ENCODE measurements at regions not wholly inside any gene's neighbourhood (a gene's known extent, or its start where the extent isn't known, plus 50 kb on each side); places are given as distances from the start of the nearest gene placed in this dataset.

GRCh38 chr15:58257776-58258325 is 119.7 kb downstream of the AQP9 start:
- Histone ChIP-seq H3K27ac (ENCODE audit: low read depth, low read length, poor library complexity, severe bottlenecking) (no peak overlapping the region), H3K36me3 (ENCODE audit: insufficient read depth, low read length, poor library complexity, severe bottlenecking) (no peaks in the 10 kb centered on the region), H3K27me3 (replicated peaks; ENCODE audit: insufficient read depth, low read depth, low read length, poor library complexity) (no peaks in the 10 kb centered on the region), H3K9me3 (ENCODE audit: low read depth, low read length, poor library complexity, severe bottlenecking) (no peaks in the 10 kb centered on the region), H3K4me3 (ENCODE audit: low read depth, low read length, poor library complexity, severe bottlenecking) (no peak overlapping the region), H3K4me1 (ENCODE audit: insufficient read depth, low read length, poor library complexity, severe bottlenecking) (no peaks in the 10 kb centered on the region)
- intact Hi-C loops (cut with micrococcal nuclease; ENCODE audit: unreplicated experiment), result no loop called here
- no TSS peak for BruUV-seq (replicated peaks)
- no peak for TF ChIP-seq CTCF (conservative IDR thresholded peaks at IDR 0.05; ENCODE audit: low read depth, low read length)
- ChIA-PET CTCF (no interaction called here), POLR2A (ENCODE audit: low non-redundant PET) (no interaction called here)
- no peak for DNase-seq (ENCODE audit: low spot score)

DNA sequence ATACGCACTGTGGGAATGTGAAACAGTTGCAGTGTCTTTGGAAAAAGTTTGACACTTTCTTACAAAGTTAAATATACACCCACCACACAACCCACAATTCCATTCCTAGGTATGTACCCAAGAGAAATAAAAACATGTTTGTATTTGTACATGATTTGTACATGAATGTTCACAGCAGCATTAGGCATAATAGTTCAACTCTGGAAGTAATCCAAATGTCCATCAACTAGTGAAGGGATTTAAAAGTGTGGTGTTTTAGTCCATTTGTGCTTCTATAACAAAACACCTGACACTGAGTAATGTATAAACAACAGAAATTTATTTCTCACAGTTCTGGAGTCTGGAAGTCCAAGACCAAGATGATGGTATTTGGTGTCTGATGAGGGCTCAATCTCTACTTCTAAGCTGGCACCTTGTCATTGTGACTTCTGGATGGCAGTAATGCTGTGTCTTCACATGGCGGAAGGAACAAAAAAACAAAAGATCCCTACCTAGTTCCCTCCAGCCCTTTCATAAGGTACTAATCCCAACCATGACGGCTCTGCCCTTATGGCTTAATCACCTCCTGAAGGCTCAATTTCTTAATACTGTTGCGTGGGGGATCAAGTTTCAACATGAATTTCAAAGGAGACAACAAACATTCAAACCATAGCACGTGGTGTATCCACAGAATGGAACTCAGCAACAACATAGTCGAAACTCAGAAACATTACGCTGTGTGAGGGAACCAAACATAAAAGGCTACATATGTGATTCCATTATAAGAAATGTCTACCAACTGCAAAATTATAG is 120.5 kb downstream of the AQP9 start:
- TF ChIP-seq EZH2 (IDR thresholded peaks at IDR 0.05; ENCODE audit: borderline replicate concordance, low read depth, low read length, poor library complexity, severe bottlenecking) (no peak), CTCF (conservative IDR thresholded peaks at IDR 0.05; ENCODE audit: low read depth, low read length) (no peak)
- no peak overlapping the region for H3K27ac ChIP-seq (ENCODE audit: low read depth, low read length, poor library complexity, severe bottlenecking)
- POLR2A ChIA-PET (ENCODE audit: low non-redundant PET), result no interaction called here
- no peaks in the 10 kb centered on the region for H3K4me1 ChIP-seq (ENCODE audit: insufficient read depth, low read length, poor library complexity, severe bottlenecking)
- no TSS peak for BruUV-seq (replicated peaks)
- no peak overlapping the region for H3K4me3 ChIP-seq (ENCODE audit: low read depth, low read length, poor library complexity, severe bottlenecking)
- peak; percentile 18 for DNase-seq (ENCODE audit: low spot score)
- no peaks in the 10 kb centered on the region for H3K36me3 ChIP-seq (ENCODE audit: insufficient read depth, low read length, poor library complexity, severe bottlenecking)
- no peaks in the 10 kb centered on the region for H3K27me3 ChIP-seq (replicated peaks; ENCODE audit: insufficient read depth, low read depth, low read length, poor library complexity)
- CTCF ChIA-PET, result interaction anchor here (0.6 kb wide), 1 partner anchor 582 kb away, joined by 3 read pairs; no protein-coding TSS in a partner anchor
- H3K9me3 ChIP-seq (ENCODE audit: low read depth, low read length, poor library complexity, severe bottlenecking), result no peaks in the 10 kb centered on the region
- intact Hi-C loops (cut with micrococcal nuclease; ENCODE audit: unreplicated experiment), result no loop called here

- intact Hi-C loops (cut with micrococcal nuclease; ENCODE audit: unreplicated experiment), result no loop called here
- Histone ChIP-seq H3K27me3 (replicated peaks; ENCODE audit: insufficient read depth, low read depth, low read length, poor library complexity) (no peaks in the 10 kb centered on the region), H3K4me3 (ENCODE audit: low read depth, low read length, poor library complexity, severe bottlenecking) (no peak overlapping the region), H3K9me3 (ENCODE audit: low read depth, low read length, poor library complexity, severe bottlenecking) (no peaks in the 10 kb centered on the region), H3K36me3 (ENCODE audit: insufficient read depth, low read length, poor library complexity, severe bottlenecking) (no peaks in the 10 kb centered on the region), H3K27ac (ENCODE audit: low read depth, low read length, poor library complexity, severe bottlenecking) (no peak overlapping the region), H3K4me1 (ENCODE audit: insufficient read depth, low read length, poor library complexity, severe bottlenecking) (no peaks in the 10 kb centered on the region)
- BruUV-seq (replicated peaks), result no TSS peak
- TF ChIP-seq EZH2 (IDR thresholded peaks at IDR 0.05; ENCODE audit: borderline replicate concordance, low read depth, low read length, poor library complexity, severe bottlenecking) (no peak), CTCF (conservative IDR thresholded peaks at IDR 0.05; ENCODE audit: low read depth, low read length) (no peak)
- DNase-seq (ENCODE audit: low spot score), result peak; percentile 11
- POLR2A ChIA-PET (ENCODE audit: low non-redundant PET), result no interaction called here
- CTCF ChIA-PET, result no interaction called here
Measured at GRCh38 chr15:58260205-58260724, 122.1 kb downstream of the AQP9 start.
